Hepatocyte (in vitro differentiated cells): ENCODE measurements at regions not wholly inside any gene's neighbourhood (a gene's known extent, or its start where the extent isn't known, plus 50 kb on each side); places are given as distances from the start of the nearest gene placed in this dataset.

ENCODE experiments used
- DNase-seq: peaks from one replicate; pipeline ENCODE4 v3.0.0-alpha.2; 2016; ENCODE audit warnings: low spot score
- H2AFZ ChIP-seq: fragments of 200-600 bp; sonication (generic); 2 replicates; pipeline ENCODE4 v1.6.0; 2016; ENCODE audit warnings: antibody characterized with exemption, mild to moderate bottlenecking
- H3K27ac ChIP-seq: fragments of 200-600 bp; sonication (generic); 2 replicates; pipeline ENCODE4 v1.5.1; 2016; ENCODE audit warnings: mild to moderate bottlenecking
- H3K27me3 ChIP-seq: fragments of 200-600 bp; sonication (generic); 2 replicates; pipeline ENCODE4 v1.6.1; 2016
- H3K36me3 ChIP-seq: fragments of 200-600 bp; sonication (generic); replicated peaks from 2 replicates; pipeline ENCODE4 v1.5.1; 2016; ENCODE audit warnings: low read depth; ENCODE audit not compliant: insufficient read depth
- H3K4me1 ChIP-seq: fragments of 200-600 bp; sonication (generic); 2 replicates; pipeline ENCODE4 v1.5.1; 2016; ENCODE audit warnings: mild to moderate bottlenecking, moderate library complexity; ENCODE audit not compliant: insufficient read depth
- H3K4me2 ChIP-seq: fragments of 200-600 bp; sonication (generic); 2 replicates; pipeline ENCODE4 v1.6.0; 2016
- H3K4me3 ChIP-seq: fragments of 200-600 bp; sonication (generic); 2 replicates; pipeline ENCODE4 v1.5.1; 2016; ENCODE audit warnings: mild to moderate bottlenecking
- H3K79me2 ChIP-seq: fragments of 200-600 bp; sonication (generic); 2 replicates; pipeline ENCODE4 v1.6.0; 2017; ENCODE audit warnings: mild to moderate bottlenecking
- H3K9me2 ChIP-seq: fragments of 200-600 bp; sonication (generic); replicated peaks from 2 replicates; pipeline ENCODE4 v1.6.0; 2017; ENCODE audit warnings: mild to moderate bottlenecking; ENCODE audit not compliant: insufficient read depth
- H3K9me3 ChIP-seq: fragments of 200-600 bp; sonication (generic); 2 replicates; pipeline ENCODE4 v1.5.1; 2016; ENCODE audit warnings: low read depth, mild to moderate bottlenecking
- H4K20me1 ChIP-seq: fragments of 200-600 bp; sonication (generic); 2 replicates; pipeline ENCODE4 v1.6.0; 2016; ENCODE audit warnings: mild to moderate bottlenecking; ENCODE audit not compliant: insufficient read depth, poor library complexity, severe bottlenecking
- EZH2 ChIP-seq: fragments of 200-600 bp; sonication (generic); IDR thresholded peaks from 2 replicates; pipeline ENCODE4 v1.6.1; 2016; ENCODE audit warnings: antibody characterized with exemption, mild to moderate bottlenecking, borderline replicate concordance
- EZH2phosphoT487 ChIP-seq: fragments of 200-600 bp; sonication (generic); IDR thresholded peaks from one replicate; pipeline ENCODE4 v1.6.1; 2018; ENCODE audit warnings: antibody characterized with exemption, mild to moderate bottlenecking, low read depth, moderate library complexity; ENCODE audit not compliant: unreplicated experiment, severe bottlenecking
- WGBS: methylation state at CpG from one replicate; pipeline ENCODE4 v1.1.6; 2016; ENCODE audit warnings: low lambda C conversion rate; ENCODE audit errors: missing lambda C conversion rate; 5-methylcytosine and 5-hydroxymethylcytosine counted together
- TF ChIP-seq, protein P1 (sequence below): fragments of 200-600 bp; sonication (generic); IDR thresholded peaks from 2 replicates; pipeline ENCODE4 v1.5.1; 2016; ENCODE audit warnings: antibody characterized with exemption, mild to moderate bottlenecking; ENCODE audit not compliant: poor library complexity

DNA sequence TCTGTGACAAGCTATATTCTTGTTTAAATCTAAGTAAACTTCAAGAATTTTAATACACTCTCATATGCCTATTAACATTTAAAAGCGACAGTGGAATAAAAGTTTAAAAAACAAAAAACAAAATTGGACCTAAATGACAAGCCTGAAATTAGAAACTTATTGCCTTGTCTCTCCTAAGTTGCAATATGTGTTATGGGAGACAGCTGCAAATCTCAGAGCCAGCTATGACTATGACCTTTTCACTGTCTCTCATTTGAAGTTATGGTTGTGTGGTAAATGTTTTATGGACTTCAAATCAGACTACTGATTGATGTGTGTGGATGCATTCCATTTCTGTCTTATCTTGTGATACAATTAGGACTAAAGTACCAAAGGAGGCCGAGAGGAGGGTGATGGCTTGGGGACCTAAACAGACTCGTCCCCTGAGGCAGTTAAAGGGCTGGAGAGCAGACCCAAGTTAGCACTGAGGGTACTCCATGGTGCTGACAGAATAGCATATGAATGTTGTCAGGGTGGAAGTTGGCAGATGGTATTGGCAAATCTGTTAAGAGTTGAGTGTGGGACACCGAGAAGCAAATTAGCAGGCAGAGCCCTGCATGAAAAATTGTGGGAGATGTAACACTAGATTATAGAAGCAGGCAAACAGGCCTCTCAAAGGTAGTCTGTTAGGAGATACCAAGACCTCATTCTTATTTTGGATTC is 930.1 kb upstream of the MAN1A1 start:
- Histone ChIP-seq H3K27me3 (no peaks in the 10 kb centered on the region), H3K27ac (no peak overlapping the region), H3K79me2 (no peaks in the 10 kb centered on the region), H2AFZ (no peak overlapping the region), H3K9me3 (no peaks in the 10 kb centered on the region), H3K4me3 (no peak overlapping the region), H3K4me1 (no peaks in the 10 kb centered on the region), H4K20me1 (no peaks in the 10 kb centered on the region), H3K9me2 (no peaks in the 10 kb centered on the region), H3K4me2 (no peak overlapping the region), H3K36me3 (no peaks in the 10 kb centered on the region)
- 66% methylated on average over 4 of the region's 4 CpGs for whole genome bisulfite sequencing
- no peak for DNase-seq
- TF ChIP-seq EZH2phosphoT487, result no peak
- TF ChIP-seq EZH2, result no peak
- TF ChIP-seq, protein P1, sequence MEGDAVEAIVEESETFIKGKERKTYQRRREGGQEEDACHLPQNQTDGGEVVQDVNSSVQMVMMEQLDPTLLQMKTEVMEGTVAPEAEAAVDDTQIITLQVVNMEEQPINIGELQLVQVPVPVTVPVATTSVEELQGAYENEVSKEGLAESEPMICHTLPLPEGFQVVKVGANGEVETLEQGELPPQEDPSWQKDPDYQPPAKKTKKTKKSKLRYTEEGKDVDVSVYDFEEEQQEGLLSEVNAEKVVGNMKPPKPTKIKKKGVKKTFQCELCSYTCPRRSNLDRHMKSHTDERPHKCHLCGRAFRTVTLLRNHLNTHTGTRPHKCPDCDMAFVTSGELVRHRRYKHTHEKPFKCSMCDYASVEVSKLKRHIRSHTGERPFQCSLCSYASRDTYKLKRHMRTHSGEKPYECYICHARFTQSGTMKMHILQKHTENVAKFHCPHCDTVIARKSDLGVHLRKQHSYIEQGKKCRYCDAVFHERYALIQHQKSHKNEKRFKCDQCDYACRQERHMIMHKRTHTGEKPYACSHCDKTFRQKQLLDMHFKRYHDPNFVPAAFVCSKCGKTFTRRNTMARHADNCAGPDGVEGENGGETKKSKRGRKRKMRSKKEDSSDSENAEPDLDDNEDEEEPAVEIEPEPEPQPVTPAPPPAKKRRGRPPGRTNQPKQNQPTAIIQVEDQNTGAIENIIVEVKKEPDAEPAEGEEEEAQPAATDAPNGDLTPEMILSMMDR, result no peak

- H4K20me1 ChIP-seq, result no peaks in the 10 kb centered on the region
- no peaks in the 10 kb centered on the region for H3K79me2 ChIP-seq
- no peaks in the 10 kb centered on the region for H3K27me3 ChIP-seq
- H2AFZ ChIP-seq, result no peak overlapping the region
- H3K27ac ChIP-seq, result no peak overlapping the region
- no peaks in the 10 kb centered on the region for H3K4me1 ChIP-seq
- no peak overlapping the region for H3K4me2 ChIP-seq
- H3K9me2 ChIP-seq, result no peaks in the 10 kb centered on the region
- WGBS, result 59% methylated on average over 2 of the region's 2 CpGs
- TF ChIP-seq, protein P1, result no peak
- TF ChIP-seq EZH2, result no peak
- TF ChIP-seq EZH2phosphoT487, result no peak
- no peak overlapping the region for H3K4me3 ChIP-seq
- no peaks in the 10 kb centered on the region for H3K36me3 ChIP-seq
- no peaks in the 10 kb centered on the region for H3K9me3 ChIP-seq
- DNase-seq, result no peak
Observed at GRCh38 chr6:120278689-120279396, 929.3 kb upstream of the MAN1A1 start.

DNA sequence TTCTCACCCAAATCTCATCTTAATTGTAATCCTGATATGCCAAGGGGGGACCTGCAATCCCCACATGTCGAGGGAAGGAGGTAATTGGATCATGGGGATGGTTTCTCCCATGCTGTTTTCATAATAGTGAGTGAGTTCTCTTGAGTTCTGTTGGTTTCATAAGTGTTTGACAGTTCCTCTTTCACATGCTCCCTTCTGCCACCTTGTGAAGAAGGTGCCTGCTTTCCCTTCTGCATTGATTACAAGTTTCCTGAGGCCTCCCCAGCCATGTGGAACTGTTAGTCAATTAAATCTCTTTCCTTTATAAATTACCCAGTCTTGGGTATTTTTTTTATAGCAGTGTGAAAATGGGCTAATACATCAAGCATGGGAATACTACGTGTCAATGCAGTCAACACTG is 925.0 kb upstream of the MAN1A1 start:
- TF ChIP-seq EZH2phosphoT487, result no peak
- TF ChIP-seq, protein P1, result no peak
- TF ChIP-seq EZH2, result no peak
- 83% methylated on average over 2 of the region's 2 CpGs for WGBS

More for the DNA sequence above, 925.0 kb upstream of the MAN1A1 start:
- no peak overlapping the region for H3K27ac ChIP-seq
- no peaks in the 10 kb centered on the region for H3K4me1 ChIP-seq
- no peak overlapping the region for H3K4me3 ChIP-seq
- H3K36me3 ChIP-seq, result no peaks in the 10 kb centered on the region
- H3K79me2 ChIP-seq, result no peaks in the 10 kb centered on the region
- DNase-seq, result no peak
- H3K9me3 ChIP-seq, result no peaks in the 10 kb centered on the region
- H3K4me2 ChIP-seq, result no peak overlapping the region
- H2AFZ ChIP-seq, result no peak overlapping the region
- H4K20me1 ChIP-seq, result no peaks in the 10 kb centered on the region
- no peaks in the 10 kb centered on the region for H3K27me3 ChIP-seq
- no peaks in the 10 kb centered on the region for H3K9me2 ChIP-seq
